ENCODE measurements at regions not wholly inside any gene's neighbourhood (a gene's known extent, or its start where the extent isn't known, plus 50 kb on each side); places are given as distances from the start of the nearest gene placed in this dataset.

DNA sequence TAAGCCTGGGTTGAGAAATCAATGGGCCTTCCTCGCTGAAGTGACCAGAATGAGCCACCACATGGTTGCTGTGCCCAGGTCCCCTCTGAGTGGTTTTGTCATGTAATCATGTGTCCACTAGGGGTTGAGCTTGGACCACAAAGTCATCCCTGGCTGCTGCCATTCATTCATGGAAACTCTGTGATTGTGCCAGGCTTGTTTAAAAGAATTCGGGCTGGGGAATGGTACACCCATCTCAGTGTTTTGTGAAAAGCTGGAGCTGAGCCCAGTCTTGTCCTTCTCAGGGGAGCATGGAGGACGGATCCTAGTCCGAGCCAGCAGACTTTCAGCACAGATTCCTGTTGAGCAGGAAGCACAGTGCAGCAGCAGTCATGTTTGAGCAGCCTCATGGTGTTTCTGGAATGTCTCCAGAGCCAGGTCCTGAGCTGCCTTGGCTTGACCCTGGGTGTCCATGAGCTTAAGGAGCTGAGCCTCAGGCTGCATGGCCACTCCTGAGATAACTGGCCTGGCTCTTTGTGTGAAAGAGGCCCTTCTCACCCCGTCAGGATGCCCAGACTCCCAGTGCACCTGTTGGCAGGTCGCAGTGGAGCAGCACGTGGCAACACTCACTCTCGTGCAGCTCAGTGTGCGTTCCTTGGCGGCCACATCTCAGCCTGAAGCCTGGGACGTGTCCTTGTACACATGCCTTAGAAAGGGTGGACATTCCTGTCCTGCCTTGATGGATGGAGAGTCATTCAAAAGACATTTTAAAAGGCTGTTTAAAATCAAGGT lies 260.3 kb upstream of the TPM1 start:
- peak; percentile 65 for TF ChIP-seq CTCF (IDR thresholded peaks at IDR 0.05; ENCODE audit: insufficient read depth, low read depth, low read length)
- no peak for TF ChIP-seq EZH2 (IDR thresholded peaks at IDR 0.05; ENCODE audit: insufficient read depth, low read length)
